CD4-positive, alpha-beta memory T cell (primary cell): ENCODE measurements at regions not wholly inside any gene's neighbourhood (a gene's known extent, or its start where the extent isn't known, plus 50 kb on each side); places are given as distances from the start of the nearest gene placed in this dataset.

ENCODE experiments used
- CTCF ChIA-PET: fragments of 350-600 bp; sonication (Branson Sonifier 250); formaldehyde crosslinking; loops from one replicate; lab custom pipeline; 2021; ENCODE audit warnings: inconsistent platforms; ENCODE audit not compliant: partially characterized antibody; lab: Charles Lee
- POLR2A ChIA-PET: fragments of 350-600 bp; sonication (Branson Sonifier 250); formaldehyde crosslinking; loops from one replicate; lab custom pipeline; 2021; ENCODE audit not compliant: partially characterized antibody; lab: Charles Lee
- DNase-seq, 5 donors: peaks; one replicate each; pipeline versions ENCODE4 v3.0.0 to v3.0.0-alpha.2; 2020 to 2022; ENCODE audit warnings: mixed read lengths in 1 of 5
- H3K27ac ChIP-seq: one replicate; pipeline ENCODE4 v1.7.0; 2013; ENCODE audit warnings: low read depth, low read length
- H3K27me3 ChIP-seq: 2 replicates; pipeline ENCODE4 v1.7.0; 2013; ENCODE audit warnings: mild to moderate bottlenecking, low read length, moderate library complexity; ENCODE audit not compliant: insufficient read depth
- H3K36me3 ChIP-seq: 2 replicates; pipeline ENCODE4 v1.7.0; 2013; ENCODE audit warnings: mild to moderate bottlenecking, low read length, moderate library complexity; ENCODE audit not compliant: insufficient read depth
- H3K4me1 ChIP-seq: 2 replicates; pipeline ENCODE4 v1.7.0; 2013; ENCODE audit warnings: mild to moderate bottlenecking, low read length, moderate library complexity; ENCODE audit not compliant: insufficient read depth
- H3K4me3 ChIP-seq, 2 donors: one replicate each; pipeline ENCODE4 v1.7.0; 2013; ENCODE audit warnings: low read length in 2 of 2, mild to moderate bottlenecking in 1 of 2
- H3K9me3 ChIP-seq, 2 donors: one replicate each; pipeline ENCODE4 v1.7.0; 2013; ENCODE audit warnings: low read length in 2 of 2, control low read depth in 1 of 2; ENCODE audit not compliant: control insufficient read depth in 1 of 2
- H3K27ac Mint-ChIP-seq, 7 donors: one replicate each; pipeline ENCODE4 v1.8.0; 2020 to 2021; ENCODE audit warnings: mixed read lengths in 7 of 7, mild to moderate bottlenecking in 6 of 7, inconsistent platforms in 3 of 7, moderate library complexity in 3 of 7
- H3K27me3 Mint-ChIP-seq, 2 donors: one replicate each; pipeline ENCODE4 v1.8.0; 2020 to 2021; ENCODE audit warnings: mixed read lengths in 2 of 2
- H3K36me3 Mint-ChIP-seq, 2 donors: one replicate each; pipeline ENCODE4 v1.8.0; 2020 to 2021; ENCODE audit warnings: mixed read lengths in 2 of 2, inconsistent platforms in 1 of 2, mild to moderate bottlenecking in 1 of 2
- H3K4me1 Mint-ChIP-seq, 4 donors: one replicate each; pipeline ENCODE4 v1.8.0; 2020 to 2021; ENCODE audit warnings: mixed read lengths in 4 of 4, mild to moderate bottlenecking in 1 of 4
- H3K4me3 Mint-ChIP-seq, 8 donors: one replicate each; pipeline ENCODE4 v1.8.0; 2020 to 2021; ENCODE audit warnings: mixed read lengths in 8 of 8, mild to moderate bottlenecking in 7 of 8, moderate library complexity in 6 of 8, inconsistent platforms in 3 of 8
- H3K9me3 Mint-ChIP-seq, 8 donors: one replicate each; pipeline ENCODE4 v1.8.0; 2020 to 2021; ENCODE audit warnings: mixed read lengths in 8 of 8, mild to moderate bottlenecking in 5 of 8, inconsistent platforms in 3 of 8, moderate library complexity in 1 of 8
- intact Hi-C: fragments of 100-400 bp; cut with micrococcal nuclease; formaldehyde crosslinking; loops from one replicate; pipeline ENCODE4 v1.15.1; 2023

- no peak overlapping the region for H3K4me3 Mint-ChIP-seq
- ChIA-PET POLR2A (no interaction called here), CTCF (no interaction called here)
- no peaks in the 10 kb centered on the region for H3K9me3 Mint-ChIP-seq
- H3K27ac Mint-ChIP-seq = no peak overlapping the region
- intact Hi-C loops = no loop called here
- H3K27me3 ChIP-seq = no peaks in the 10 kb centered on the region
- no peaks in the 10 kb centered on the region for H3K9me3 ChIP-seq
- no peaks in the 10 kb centered on the region for H3K4me1 ChIP-seq
- no peak for DNase-seq
- no peaks in the 10 kb centered on the region for H3K4me1 Mint-ChIP-seq
- no peaks in the 10 kb centered on the region for H3K36me3 ChIP-seq
- peaks cover 13 to 16% of the 10 kb centered on the region in 2 donors for H3K27me3 Mint-ChIP-seq
- no peak overlapping the region for H3K4me3 ChIP-seq
- H3K27ac ChIP-seq = no peak overlapping the region
- no peaks in the 10 kb centered on the region for H3K36me3 Mint-ChIP-seq
Observed at GRCh38 chr7:27362026-27362425, 119.4 kb downstream of the EVX1 start.

- Histone ChIP-seq H3K9me3 (no peaks in the 10 kb centered on the region), H3K4me3 (no peak overlapping the region), H3K27me3 (no peaks in the 10 kb centered on the region), H3K36me3 (no peaks in the 10 kb centered on the region), H3K27ac (no peak overlapping the region), H3K4me1 (no peaks in the 10 kb centered on the region)
- no peak for DNase-seq
- Mint-ChIP-seq H3K36me3 (no peaks in the 10 kb centered on the region), H3K9me3 (no peaks in the 10 kb centered on the region), H3K27me3 (peaks cover 0 to 6% of the 10 kb centered on the region in 2 donors), H3K27ac (no peak overlapping the region), H3K4me3 (no peak overlapping the region), H3K4me1 (no peaks in the 10 kb centered on the region)
- intact Hi-C loops = no loop called here
- CTCF ChIA-PET = no interaction called here
- POLR2A ChIA-PET = no interaction called here
Observed at GRCh38 chr7:27364344-27364758, 121.7 kb downstream of the EVX1 start.

- no peaks in the 10 kb centered on the region for H3K27me3 ChIP-seq
Observed at GRCh38 chr7:27367179-27367932, 124.8 kb downstream of the EVX1 start.

GRCh38 chr7:27367933-27368549, 125.4 kb downstream of the EVX1 start:
- Histone ChIP-seq H3K27ac (no peak overlapping the region), H3K4me3 (no peak overlapping the region), H3K4me1 (no peaks in the 10 kb centered on the region), H3K36me3 (no peaks in the 10 kb centered on the region), H3K27me3 (no peaks in the 10 kb centered on the region), H3K9me3 (no peaks in the 10 kb centered on the region)
- Mint-ChIP-seq H3K27ac (no peak overlapping the region), H3K4me3 (no peak overlapping the region), H3K4me1 (no peaks in the 10 kb centered on the region), H3K27me3 (peaks cover 3 to 6% of the 10 kb centered on the region in 2 donors), H3K36me3 (no peaks in the 10 kb centered on the region), H3K9me3 (no peaks in the 10 kb centered on the region)
- ChIA-PET CTCF (no interaction called here), POLR2A (no interaction called here)
- no peak for DNase-seq
- intact Hi-C loops = no loop called here

More at GRCh38 chr7:27367179-27367932, 124.8 kb downstream of the EVX1 start:
- H3K9me3 ChIP-seq = no peaks in the 10 kb centered on the region
- ChIA-PET CTCF (no interaction called here), POLR2A (no interaction called here)
- intact Hi-C loops = no loop called here
- H3K27me3 Mint-ChIP-seq = peaks cover 3 to 6% of the 10 kb centered on the region in 2 donors
- no peaks in the 10 kb centered on the region for H3K4me1 ChIP-seq
- no peak overlapping the region for H3K4me3 ChIP-seq
- no peaks in the 10 kb centered on the region for H3K36me3 Mint-ChIP-seq
- no peak for DNase-seq
- H3K27ac ChIP-seq = no peak overlapping the region
- H3K36me3 ChIP-seq = no peaks in the 10 kb centered on the region
- no peak overlapping the region for H3K4me3 Mint-ChIP-seq
- H3K27ac Mint-ChIP-seq = no peak overlapping the region
- H3K4me1 Mint-ChIP-seq = no peaks in the 10 kb centered on the region
- no peaks in the 10 kb centered on the region for H3K9me3 Mint-ChIP-seq

GRCh38 chr7:27374958-27375841, 132.6 kb downstream of the EVX1 start:
- no peaks in the 10 kb centered on the region for H3K9me3 ChIP-seq
- Mint-ChIP-seq H3K36me3 (no peaks in the 10 kb centered on the region), H3K4me3 (no peak overlapping the region), H3K27ac (no peak overlapping the region), H3K4me1 (no peaks in the 10 kb centered on the region), H3K9me3 (no peaks in the 10 kb centered on the region), H3K27me3 (peaks cover 10 to 11% of the 10 kb centered on the region in 2 donors)
- H3K36me3 ChIP-seq = no peaks in the 10 kb centered on the region
- H3K27ac ChIP-seq = no peak overlapping the region
- intact Hi-C loops = no loop called here
- H3K4me1 ChIP-seq = no peaks in the 10 kb centered on the region
- no peak overlapping the region for H3K4me3 ChIP-seq
- POLR2A ChIA-PET = no interaction called here
- no peak for DNase-seq
- H3K27me3 ChIP-seq = no peaks in the 10 kb centered on the region
- CTCF ChIA-PET = no interaction called here

- Mint-ChIP-seq H3K36me3 (no peaks in the 10 kb centered on the region), H3K4me1 (no peaks in the 10 kb centered on the region), H3K27ac (no peak overlapping the region), H3K4me3 (no peak overlapping the region), H3K27me3 (peaks cover 10 to 12% of the 10 kb centered on the region in 2 donors), H3K9me3 (no peaks in the 10 kb centered on the region)
- H3K4me3 ChIP-seq = no peak overlapping the region
- no peaks in the 10 kb centered on the region for H3K36me3 ChIP-seq
- H3K27me3 ChIP-seq = no peaks in the 10 kb centered on the region
- no peak overlapping the region for H3K27ac ChIP-seq
- ChIA-PET POLR2A (no interaction called here), CTCF (no interaction called here)
- intact Hi-C loops = no loop called here
- DNase-seq = no peak
- no peaks in the 10 kb centered on the region for H3K9me3 ChIP-seq
- H3K4me1 ChIP-seq = no peaks in the 10 kb centered on the region
Observed at GRCh38 chr7:27375958-27376357, 133.4 kb downstream of the EVX1 start.

- ChIA-PET CTCF (no interaction called here), POLR2A (no interaction called here)
- H3K4me3 ChIP-seq = no peak overlapping the region
- H3K27ac ChIP-seq = no peak overlapping the region
- H3K9me3 Mint-ChIP-seq = no peaks in the 10 kb centered on the region
- H3K36me3 ChIP-seq = no peaks in the 10 kb centered on the region
- intact Hi-C loops = no loop called here
- H3K4me1 ChIP-seq = no peaks in the 10 kb centered on the region
- no peaks in the 10 kb centered on the region for H3K4me1 Mint-ChIP-seq
- no peak for DNase-seq
- H3K9me3 ChIP-seq = no peaks in the 10 kb centered on the region
- no peak overlapping the region for H3K27ac Mint-ChIP-seq
- peaks cover 11 to 13% of the 10 kb centered on the region in 2 donors for H3K27me3 Mint-ChIP-seq
- no peaks in the 10 kb centered on the region for H3K36me3 Mint-ChIP-seq
- H3K4me3 Mint-ChIP-seq = no peak overlapping the region
- H3K27me3 ChIP-seq = no peaks in the 10 kb centered on the region
Observed at GRCh38 chr7:27377988-27378387, 135.4 kb downstream of the EVX1 start.
